B cell (primary cell): ENCODE measurements at regions not wholly inside any gene's neighbourhood (a gene's known extent, or its start where the extent isn't known, plus 50 kb on each side); places are given as distances from the start of the nearest gene placed in this dataset.

ENCODE experiments used
- EZH2 ChIP-seq: IDR thresholded peaks from 2 replicates; pipeline ENCODE4 v1.6.1; 2012; ENCODE audit warnings: borderline replicate concordance, low read depth, mild to moderate bottlenecking, moderate library complexity, low read length; ENCODE audit not compliant: insufficient read depth, poor library complexity, severe bottlenecking
- TF ChIP-seq, protein P1 (sequence below): fragments of 200-600 bp; IDR thresholded peaks from one replicate; pipeline ENCODE4 v1.8.0; 2022; ENCODE audit warnings: antibody characterized with exemption, mild to moderate bottlenecking

DNA sequence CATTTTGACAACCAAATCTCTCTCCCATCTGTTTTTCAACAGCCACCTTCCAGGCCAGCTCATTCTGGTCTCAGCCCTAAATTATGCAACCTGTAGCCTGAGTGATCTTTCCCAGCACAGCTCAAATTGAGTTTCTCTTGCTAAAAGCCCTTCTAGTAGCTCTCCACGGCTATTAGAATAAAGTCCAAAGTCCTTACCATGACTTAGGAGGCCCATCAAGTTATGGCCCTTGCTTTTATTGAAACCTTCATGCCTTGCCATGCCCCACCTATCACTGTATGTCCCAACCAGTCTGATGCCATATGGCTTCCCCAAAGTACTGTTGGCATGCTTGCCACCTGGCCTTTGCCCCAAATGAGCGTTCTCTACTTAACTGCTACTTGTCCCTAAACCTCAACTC is 303.5 kb upstream of the GADL1 start:
- TF ChIP-seq, protein P1, sequence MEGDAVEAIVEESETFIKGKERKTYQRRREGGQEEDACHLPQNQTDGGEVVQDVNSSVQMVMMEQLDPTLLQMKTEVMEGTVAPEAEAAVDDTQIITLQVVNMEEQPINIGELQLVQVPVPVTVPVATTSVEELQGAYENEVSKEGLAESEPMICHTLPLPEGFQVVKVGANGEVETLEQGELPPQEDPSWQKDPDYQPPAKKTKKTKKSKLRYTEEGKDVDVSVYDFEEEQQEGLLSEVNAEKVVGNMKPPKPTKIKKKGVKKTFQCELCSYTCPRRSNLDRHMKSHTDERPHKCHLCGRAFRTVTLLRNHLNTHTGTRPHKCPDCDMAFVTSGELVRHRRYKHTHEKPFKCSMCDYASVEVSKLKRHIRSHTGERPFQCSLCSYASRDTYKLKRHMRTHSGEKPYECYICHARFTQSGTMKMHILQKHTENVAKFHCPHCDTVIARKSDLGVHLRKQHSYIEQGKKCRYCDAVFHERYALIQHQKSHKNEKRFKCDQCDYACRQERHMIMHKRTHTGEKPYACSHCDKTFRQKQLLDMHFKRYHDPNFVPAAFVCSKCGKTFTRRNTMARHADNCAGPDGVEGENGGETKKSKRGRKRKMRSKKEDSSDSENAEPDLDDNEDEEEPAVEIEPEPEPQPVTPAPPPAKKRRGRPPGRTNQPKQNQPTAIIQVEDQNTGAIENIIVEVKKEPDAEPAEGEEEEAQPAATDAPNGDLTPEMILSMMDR: no peak
- TF ChIP-seq EZH2: no peak
